K562 (cell line): ENCODE measurements at regions not wholly inside any gene's neighbourhood (a gene's known extent, or its start where the extent isn't known, plus 50 kb on each side); places are given as distances from the start of the nearest gene placed in this dataset.

Source experiments
- E2F1 ChIP-seq: sonication (generic); formaldehyde crosslinking; IDR thresholded peaks from 2 replicates; pipeline ENCODE4 v1.8.1; 2023; ENCODE audit warnings: mild to moderate bottlenecking, missing genetic modification reagents, moderate library complexity
- HEY1 ChIP-seq: fragments of 250-450 bp; sonication (Bioruptor Pico); IDR thresholded peaks from 2 replicates; pipeline ENCODE4 v1.5.0; 2020; ENCODE audit warnings: mild to moderate bottlenecking, moderate library complexity, borderline replicate concordance
- NCOR1 ChIP-seq: fragments of 450-650 bp; IDR thresholded peaks from 2 replicates; pipeline ENCODE4 v1.6.1; 2016; ENCODE audit warnings: mild to moderate bottlenecking, moderate library complexity
- NR3C1 ChIP-seq: sonication (generic); formaldehyde crosslinking; IDR thresholded peaks from 2 replicates; pipeline ENCODE4 v1.8.1; 2022; ENCODE audit warnings: missing genetic modification reagents
- SREBF1 ChIP-seq: fragments of 150-350 bp; IDR thresholded peaks from 2 replicates; pipeline ENCODE4 v1.6.1; 2014; ENCODE audit warnings: antibody characterized with exemption, low read depth, low read length, borderline replicate concordance
- TSC22D4 ChIP-seq: fragments of 450-650 bp; IDR thresholded peaks from 2 replicates; pipeline ENCODE4 v1.6.1; 2016; ENCODE audit warnings: missing genetic modification characterization, missing biosample characterization, control low read depth
- TSHZ1 ChIP-seq: fragments of 250-450 bp; sonication (Bioruptor Pico); IDR thresholded peaks from 2 replicates; pipeline ENCODE4 v1.4.0; 2020; ENCODE audit warnings: mild to moderate bottlenecking, moderate library complexity
- ZNF197 ChIP-seq: fragments of 200-800 bp; sonication (Bioruptor generic); IDR thresholded peaks from 2 replicates; pipeline ENCODE4 v1.6.1; 2016; ENCODE audit warnings: low read depth, missing genetic modification characterization, missing compliant biosample characterization
- ZNF311 ChIP-seq: fragments of 250-450 bp; sonication (Bioruptor Pico); IDR thresholded peaks from 2 replicates; pipeline ENCODE4 v1.4.0; 2020; ENCODE audit warnings: mild to moderate bottlenecking, moderate library complexity
- ZNF699 ChIP-seq: fragments of 250-450 bp; sonication (Bioruptor Pico); IDR thresholded peaks from 2 replicates; pipeline ENCODE4 v1.8.0; 2021; ENCODE audit warnings: mild to moderate bottlenecking, moderate library complexity; ENCODE audit not compliant: insufficient replicate concordance

GRCh38 chr15:62439543-62440016 lies 274.5 kb upstream of the C2CD4B start (continued):
- no peak for TF ChIP-seq TSHZ1 (CRISPR knock-in tag)
- TF ChIP-seq ZNF311 = no peak
- TF ChIP-seq NCOR1 = no peak
- TF ChIP-seq ZNF699 (CRISPR knock-in tag) = no peak
- TF ChIP-seq TSC22D4 = no peak
- TF ChIP-seq E2F1 (CRISPR knock-in tag) = no peak
- no peak for TF ChIP-seq SREBF1
- no peak for TF ChIP-seq NR3C1 (CRISPR knock-in tag)
- TF ChIP-seq ZNF197 = no peak
- no peak for TF ChIP-seq HEY1 (CRISPR knock-in tag)
